Skeletal muscle tissue (tissue), 3 donors: ENCODE measurements at regions not wholly inside any gene's neighbourhood (a gene's known extent, or its start where the extent isn't known, plus 50 kb on each side); places are given as distances from the start of the nearest gene placed in this dataset.

Experiments
- H3K27ac ChIP-seq: one replicate; pipeline ENCODE4 v1.7.0; 2013; ENCODE audit warnings: mild to moderate bottlenecking, low read depth, low read length, inconsistent platforms
- H3K27me3 ChIP-seq, 3 donors: one replicate each; pipeline ENCODE4 v1.7.0; 2013; ENCODE audit warnings: low read length in 3 of 3; ENCODE audit not compliant: control insufficient read depth in 3 of 3, insufficient read depth in 3 of 3
- H3K36me3 ChIP-seq, 3 donors: one replicate each; pipeline ENCODE4 v1.7.0; 2013; ENCODE audit warnings: low read length in 3 of 3; ENCODE audit not compliant: control insufficient read depth in 3 of 3, insufficient read depth in 3 of 3
- H3K4me1 ChIP-seq, 3 donors: one replicate each; pipeline ENCODE4 v1.7.0; 2013; ENCODE audit warnings: low read length in 3 of 3, mild to moderate bottlenecking in 3 of 3; ENCODE audit not compliant: control insufficient read depth in 3 of 3, insufficient read depth in 3 of 3
- H3K4me3 ChIP-seq, 3 donors: one replicate each; pipeline ENCODE4 v1.7.0; 2013; ENCODE audit warnings: low read length in 3 of 3
- H3K9ac ChIP-seq, 3 donors: one replicate each; pipeline ENCODE4 v1.7.0; 2013; ENCODE audit warnings: low read length in 3 of 3, mild to moderate bottlenecking in 3 of 3, moderate library complexity in 2 of 3, low read depth in 1 of 3
- H3K9me3 ChIP-seq, 3 donors: one replicate each; pipeline ENCODE4 v1.7.0; 2013; ENCODE audit warnings: low read length in 3 of 3; ENCODE audit not compliant: control insufficient read depth in 3 of 3
- donor health status: Osteomylitis.

GRCh38 chr6:22383016-22383415 is 86.2 kb upstream of the PRL start:
- Histone ChIP-seq H3K27me3 (no peaks in the 10 kb centered on the region), H3K36me3 (no peaks in the 10 kb centered on the region), H3K4me1 (no peaks in the 10 kb centered on the region), H3K27ac (no peak overlapping the region), H3K9ac (no peak overlapping the region), H3K4me3 (no peak overlapping the region), H3K9me3 (no peaks in the 10 kb centered on the region)

GRCh38 chr6:22392711-22393110 is 95.9 kb upstream of the PRL start:
- H3K27me3 ChIP-seq, result no peaks in the 10 kb centered on the region
- H3K27ac ChIP-seq, result no peak overlapping the region
- no peaks in the 10 kb centered on the region for H3K36me3 ChIP-seq
- no peak overlapping the region for H3K9ac ChIP-seq
- H3K9me3 ChIP-seq, result no peaks in the 10 kb centered on the region
- no peaks in the 10 kb centered on the region for H3K4me1 ChIP-seq
- no peak overlapping the region for H3K4me3 ChIP-seq

GRCh38 chr6:22394691-22395090 is 97.9 kb upstream of the PRL start:
- Histone ChIP-seq H3K27me3 (no peaks in the 10 kb centered on the region), H3K9ac (no peak overlapping the region), H3K9me3 (no peaks in the 10 kb centered on the region), H3K27ac (no peak overlapping the region), H3K4me3 (no peak overlapping the region), H3K36me3 (no peaks in the 10 kb centered on the region), H3K4me1 (no peaks in the 10 kb centered on the region)

- Histone ChIP-seq H3K27ac (no peak overlapping the region), H3K27me3 (no peaks in the 10 kb centered on the region), H3K4me3 (no peak overlapping the region), H3K36me3 (no peaks in the 10 kb centered on the region), H3K9ac (no peak overlapping the region), H3K9me3 (no peaks in the 10 kb centered on the region), H3K4me1 (no peaks in the 10 kb centered on the region)
Observed at GRCh38 chr6:22399693-22400092, 102.9 kb upstream of the PRL start.

- H3K27me3 ChIP-seq, result no peaks in the 10 kb centered on the region
Observed at GRCh38 chr6:22401206-22401605, 104.4 kb upstream of the PRL start.

GRCh38 chr6:22401932-22402331 is 105.1 kb upstream of the PRL start:
- H3K9ac ChIP-seq, result no peak overlapping the region
- H3K27ac ChIP-seq, result no peak overlapping the region
- H3K4me1 ChIP-seq, result no peaks in the 10 kb centered on the region
- no peaks in the 10 kb centered on the region for H3K36me3 ChIP-seq
- no peak overlapping the region for H3K4me3 ChIP-seq
- no peaks in the 10 kb centered on the region for H3K9me3 ChIP-seq
- no peaks in the 10 kb centered on the region for H3K27me3 ChIP-seq

More at GRCh38 chr6:22401206-22401605, 104.4 kb upstream of the PRL start:
- H3K4me1 ChIP-seq, result no peaks in the 10 kb centered on the region
- no peaks in the 10 kb centered on the region for H3K36me3 ChIP-seq
- no peak overlapping the region for H3K9ac ChIP-seq
- no peaks in the 10 kb centered on the region for H3K9me3 ChIP-seq
- no peak overlapping the region for H3K27ac ChIP-seq
- no peak overlapping the region for H3K4me3 ChIP-seq

- Histone ChIP-seq H3K9me3 (no peaks in the 10 kb centered on the region), H3K9ac (no peak overlapping the region), H3K27me3 (no peaks in the 10 kb centered on the region), H3K27ac (no peak overlapping the region), H3K36me3 (no peaks in the 10 kb centered on the region), H3K4me3 (no peak overlapping the region), H3K4me1 (peaks cover 0 to 2% (median 0%) of the 10 kb centered on the region in 3 donors)
Observed at GRCh38 chr6:22409486-22409885, 112.7 kb upstream of the PRL start.

- H3K9me3 ChIP-seq, result no peaks in the 10 kb centered on the region
- H3K36me3 ChIP-seq, result no peaks in the 10 kb centered on the region
- H3K4me3 ChIP-seq, result no peak overlapping the region
- peaks cover 0 to 2% (median 0%) of the 10 kb centered on the region in 3 donors for H3K4me1 ChIP-seq
- H3K9ac ChIP-seq, result no peak overlapping the region
- H3K27ac ChIP-seq, result no peak overlapping the region
- H3K27me3 ChIP-seq, result no peaks in the 10 kb centered on the region
Observed at GRCh38 chr6:22411376-22412105, 114.7 kb upstream of the PRL start.

GRCh38 chr6:22412994-22413393 is 116.2 kb upstream of the PRL start:
- no peak overlapping the region for H3K27ac ChIP-seq
- H3K36me3 ChIP-seq, result no peaks in the 10 kb centered on the region
- H3K4me1 ChIP-seq, result peaks cover 0 to 2% (median 0%) of the 10 kb centered on the region in 3 donors
- no peaks in the 10 kb centered on the region for H3K9me3 ChIP-seq
- no peak overlapping the region for H3K4me3 ChIP-seq
- no peaks in the 10 kb centered on the region for H3K27me3 ChIP-seq
- H3K9ac ChIP-seq, result no peak overlapping the region

GRCh38 chr6:22413681-22414311 is 117.0 kb upstream of the PRL start:
- H3K9me3 ChIP-seq, result peaks cover 0 to 3% (median 0%) of the 10 kb centered on the region in 3 donors
- H3K9ac ChIP-seq, result no peak overlapping the region
- no peak overlapping the region for H3K4me3 ChIP-seq
- H3K36me3 ChIP-seq, result no peaks in the 10 kb centered on the region
- peaks cover 0 to 2% (median 0%) of the 10 kb centered on the region in 3 donors for H3K4me1 ChIP-seq
- no peaks in the 10 kb centered on the region for H3K27me3 ChIP-seq
- H3K27ac ChIP-seq, result no peak overlapping the region
